GM12892 (cell line): ENCODE measurements at regions not wholly inside any gene's neighbourhood (a gene's known extent, or its start where the extent isn't known, plus 50 kb on each side); places are given as distances from the start of the nearest gene placed in this dataset.
"Not testable (repeated sequence)": the region's sequence is repeated elsewhere in the genome, so short reads cannot be mapped to it uniquely, and the experiment has no call there.

Source experiments
- POLR2A ChIP-seq: IDR thresholded peaks from 2 replicates; pipeline ENCODE4 v1.6.1; 2011; ENCODE audit warnings: low read depth, low read length, control low read depth
- POLR2AphosphoS5 ChIP-seq: IDR thresholded peaks from 2 replicates; pipeline ENCODE4 v1.6.1; 2011; ENCODE audit warnings: low read depth, low read length, control low read depth
- TAF1 ChIP-seq: IDR thresholded peaks from 2 replicates; pipeline ENCODE4 v1.6.1; 2011; ENCODE audit warnings: low read depth, mild to moderate bottlenecking, control low read depth, low read length, borderline replicate concordance

GRCh38 chr2:87217741-87218410, 196.2 kb upstream of the PLGLB1 start:
- TF ChIP-seq POLR2AphosphoS5, POLR2A, TAF1: not testable (repeated sequence)
